ENCODE measurements at regions not wholly inside any gene's neighbourhood (a gene's known extent, or its start where the extent isn't known, plus 50 kb on each side); places are given as distances from the start of the nearest gene placed in this dataset.

GRCh38 chr1:5311634-5312292 is 657.4 kb downstream of the AJAP1 start:
- TF ChIP-seq POLR2AphosphoS5 (IDR thresholded peaks at IDR 0.05; ENCODE audit: low read depth) (no peak), CTCF (conservative IDR thresholded peaks at IDR 0.05; ENCODE audit: low read depth in 2 of 2) (no peak), CREB1 (CRISPR knock-in tag; IDR thresholded peaks at IDR 0.05; ENCODE audit: low read depth) (no peak), EZH2 (IDR thresholded peaks at IDR 0.05; ENCODE audit: low read depth, unreplicated experiment) (no peak), REST (IDR thresholded peaks at IDR 0.05; ENCODE audit: unreplicated experiment) (no peak), ZNF462 (CRISPR knock-in tag; IDR thresholded peaks at IDR 0.05) (no peak), JUNB (IDR thresholded peaks at IDR 0.05; ENCODE audit: unreplicated experiment) (no peak), EZH2phosphoT487 (IDR thresholded peaks at IDR 0.05; ENCODE audit: unreplicated experiment) (no peak), STAT1 (IDR thresholded peaks at IDR 0.05; ENCODE audit: unreplicated experiment) (no peak), ZNF114 (CRISPR knock-in tag; IDR thresholded peaks at IDR 0.05) (no peak), ETS1 (IDR thresholded peaks at IDR 0.05) (no peak), NANOG (IDR thresholded peaks at IDR 0.05; ENCODE audit: borderline replicate concordance) (no peak), ZNF331 (CRISPR knock-in tag; IDR thresholded peaks at IDR 0.05; ENCODE audit: low read depth) (no peak)
